Renal cortical epithelial cell (primary cell): ENCODE measurements at regions not wholly inside any gene's neighbourhood (a gene's known extent, or its start where the extent isn't known, plus 50 kb on each side); places are given as distances from the start of the nearest gene placed in this dataset.

Experiments used
- DNase-seq: peaks from one replicate; pipeline ENCODE4 v3.0.0-alpha.2; 2011; ENCODE audit warnings: low read depth

- no peak for DNase-seq
Measured at GRCh38 chr11:45062974-45063635, 83.3 kb upstream of the PRDM11 start.

- no peak for DNase-seq
Measured at GRCh38 chr11:45063669-45064068, 82.8 kb upstream of the PRDM11 start.

- no peak for DNase-seq
Measured at GRCh38 chr11:45067966-45068365, 78.5 kb upstream of the PRDM11 start.

- DNase-seq = no peak
Measured at GRCh38 chr11:45071232-45071631, 75.2 kb upstream of the PRDM11 start.

GRCh38 chr11:45073685-45074141 is 72.7 kb upstream of the PRDM11 start:
- no peak for DNase-seq

- DNase-seq = no peak
Measured at GRCh38 chr11:45075519-45075918, 70.9 kb upstream of the PRDM11 start.

GRCh38 chr11:45075952-45076351 is 70.5 kb upstream of the PRDM11 start:
- no peak for DNase-seq

GRCh38 chr11:45076761-45077160 is 69.7 kb upstream of the PRDM11 start:
- DNase-seq = no peak

- DNase-seq = no peak
Measured at GRCh38 chr11:45078236-45079074, 68.0 kb upstream of the PRDM11 start.

- DNase-seq = no peak
Measured at GRCh38 chr11:45079075-45079444, 67.4 kb upstream of the PRDM11 start.

- no peak for DNase-seq
Measured at GRCh38 chr11:45079567-45079942, 66.9 kb upstream of the PRDM11 start.

- no peak for DNase-seq
Measured at GRCh38 chr11:45079943-45080719, 66.3 kb upstream of the PRDM11 start.

GRCh38 chr11:45082744-45083543 is 63.5 kb upstream of the PRDM11 start:
- no peak for DNase-seq

GRCh38 chr11:45083544-45084087 is 62.8 kb upstream of the PRDM11 start:
- DNase-seq = no peak

GRCh38 chr11:45085646-45086501 is 60.6 kb upstream of the PRDM11 start:
- DNase-seq = no peak

GRCh38 chr11:45086526-45086925 is 59.9 kb upstream of the PRDM11 start:
- DNase-seq = no peak

GRCh38 chr11:45087086-45087899 is 59.1 kb upstream of the PRDM11 start:
- DNase-seq = no peak

GRCh38 chr11:45087900-45088160 is 58.6 kb upstream of the PRDM11 start:
- no peak for DNase-seq

GRCh38 chr11:45089251-45089650 is 57.2 kb upstream of the PRDM11 start:
- peak; percentile 62 for DNase-seq
